GM21526 (cell line): ENCODE measurements at regions not wholly inside any gene's neighbourhood (a gene's known extent, or its start where the extent isn't known, plus 50 kb on each side); places are given as distances from the start of the nearest gene placed in this dataset.

ENCODE experiments used
- ATAC-seq: cut with Tn5 transposase; IDR thresholded peaks from one replicate; pipeline ENCODE4 v1.9.1; 2021; ENCODE audit warnings: moderate library complexity; ENCODE audit not compliant: unreplicated experiment, low FRiP score

- no peak for ATAC-seq
Measured at GRCh38 chr4:81621490-81621889, 149.8 kb upstream of the RASGEF1B start.

- ATAC-seq, result no peak
Measured at GRCh38 chr4:81620442-81620841, 148.7 kb upstream of the RASGEF1B start.

GRCh38 chr4:81617545-81617944 is 145.8 kb upstream of the RASGEF1B start:
- no peak for ATAC-seq

GRCh38 chr4:81611221-81611620 is 139.5 kb upstream of the RASGEF1B start:
- ATAC-seq, result no peak

GRCh38 chr4:81609844-81610243 is 138.1 kb upstream of the RASGEF1B start:
- ATAC-seq, result no peak

- ATAC-seq, result no peak
Measured at GRCh38 chr4:81607950-81608349, 136.2 kb upstream of the RASGEF1B start.

- no peak for ATAC-seq
Measured at GRCh38 chr4:81606801-81607501, 135.2 kb upstream of the RASGEF1B start.

- no peak for ATAC-seq
Measured at GRCh38 chr4:81606166-81606565, 134.5 kb upstream of the RASGEF1B start.

GRCh38 chr4:81605271-81605670 is 133.6 kb upstream of the RASGEF1B start:
- ATAC-seq, result no peak

- ATAC-seq, result no peak
Measured at GRCh38 chr4:81604683-81605218, 133.0 kb upstream of the RASGEF1B start.

GRCh38 chr4:81602854-81603253 is 131.1 kb upstream of the RASGEF1B start:
- ATAC-seq, result no peak

GRCh38 chr4:81601358-81601694 is 129.6 kb upstream of the RASGEF1B start:
- no peak for ATAC-seq

- no peak for ATAC-seq
Measured at GRCh38 chr4:81600520-81601357, 129.0 kb upstream of the RASGEF1B start.

- ATAC-seq, result no peak
Measured at GRCh38 chr4:81599742-81600380, 128.2 kb upstream of the RASGEF1B start.

GRCh38 chr4:81595798-81596610 is 124.3 kb upstream of the RASGEF1B start:
- no peak for ATAC-seq

GRCh38 chr4:81595287-81595686 is 123.6 kb upstream of the RASGEF1B start:
- no peak for ATAC-seq

- ATAC-seq, result no peak
Measured at GRCh38 chr4:81594490-81595159, 122.9 kb upstream of the RASGEF1B start.

GRCh38 chr4:81592701-81593100 is 121.0 kb upstream of the RASGEF1B start:
- ATAC-seq, result no peak

GRCh38 chr4:81590596-81590995 is 118.9 kb upstream of the RASGEF1B start:
- no peak for ATAC-seq

GRCh38 chr4:81589262-81589661 is 117.6 kb upstream of the RASGEF1B start:
- ATAC-seq, result no peak
